Stimulated activated naive B cell treated with anti-CD40 and anti-IgM and Interleukin-4, amounts not matched to agents 10 μg/mL and 1 μg/mL and 100 μg/mL, for 72 hours (primary cell): ENCODE measurements at regions not wholly inside any gene's neighbourhood (a gene's known extent, or its start where the extent isn't known, plus 50 kb on each side); places are given as distances from the start of the nearest gene placed in this dataset.
"Not testable (repeated sequence)": the region's sequence is repeated elsewhere in the genome, so short reads cannot be mapped to it uniquely, and the experiment has no call there.

Experiments used
- ATAC-seq, 2 donors: fragments of 150-1000 bp; cut with Tn5 transposase; replicated peaks; 2 replicates each; pipeline ENCODE4 v1.10.0; 2021; ENCODE audit warnings: moderate library complexity in 1 of 2
- DNase-seq: peaks from one replicate; pipeline ENCODE4 v3.0.0; 2021
- H3K27ac Mint-ChIP-seq: one replicate; pipeline ENCODE4 v1.8.0; 2022; ENCODE audit warnings: mild to moderate bottlenecking, mixed read lengths
- H3K27me3 Mint-ChIP-seq, 2 donors: one replicate each; pipeline ENCODE4 v1.8.0; 2022; ENCODE audit warnings: mixed read lengths in 2 of 2
- H3K36me3 Mint-ChIP-seq, 2 donors: one replicate each; pipeline ENCODE4 v1.8.0; 2022; ENCODE audit warnings: mixed read lengths in 2 of 2, mild to moderate bottlenecking in 1 of 2
- H3K4me1 Mint-ChIP-seq, 2 donors: one replicate each; pipeline ENCODE4 v1.8.0; 2022; ENCODE audit warnings: mixed read lengths in 2 of 2, mild to moderate bottlenecking in 1 of 2
- H3K4me3 Mint-ChIP-seq, 2 donors: one replicate each; pipeline ENCODE4 v1.8.0; 2022; ENCODE audit warnings: mild to moderate bottlenecking in 2 of 2, mixed read lengths in 2 of 2, moderate library complexity in 1 of 2
- H3K9me3 Mint-ChIP-seq, 2 donors: one replicate each; pipeline ENCODE4 v1.8.0; 2022; ENCODE audit warnings: mixed read lengths in 2 of 2, mild to moderate bottlenecking in 1 of 2

- H3K4me3 Mint-ChIP-seq = no peak overlapping the region
- H3K27ac Mint-ChIP-seq = no peak overlapping the region
- ATAC-seq (no peak), DNase-seq (no peak)
- H3K9me3 Mint-ChIP-seq = peaks cover 0 to 5% of the 10 kb centered on the region in 2 donors
- H3K36me3 Mint-ChIP-seq = no peaks in the 10 kb centered on the region
- H3K4me1 Mint-ChIP-seq = peaks cover 9 to 16% of the 10 kb centered on the region in 2 donors
- no peaks in the 10 kb centered on the region for H3K27me3 Mint-ChIP-seq
Measured at GRCh38 chr4:128676095-128676494, 133.4 kb upstream of the JADE1 start.

GRCh38 chr4:128675083-128675482 is 134.4 kb upstream of the JADE1 start:
- Mint-ChIP-seq H3K27ac (peak overlapping the region; percentile 60), H3K4me3 (no peak overlapping the region)
- peak; percentile 92 to 94 for ATAC-seq

DNA sequence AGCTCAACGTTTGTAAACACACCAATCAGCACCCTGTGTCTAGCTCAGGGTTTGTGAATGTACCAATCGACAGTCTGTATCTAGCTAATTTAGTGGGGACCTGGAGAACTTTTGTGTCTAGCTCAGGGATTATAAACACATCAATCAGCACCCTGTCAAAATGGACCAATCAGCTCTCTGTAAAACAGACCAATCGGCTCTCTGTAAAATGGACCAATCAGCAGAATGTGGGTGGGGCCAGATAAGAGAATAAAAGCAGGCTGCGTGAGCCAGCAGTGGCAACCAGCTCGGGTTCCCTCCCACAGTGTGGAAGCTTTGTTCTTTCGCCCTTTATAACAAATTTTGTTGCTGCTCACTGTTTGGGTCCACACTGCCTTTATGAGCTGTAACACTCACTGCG is 136.3 kb upstream of the JADE1 start:
- H3K36me3 Mint-ChIP-seq, H3K27ac Mint-ChIP-seq, H3K27me3 Mint-ChIP-seq, H3K4me3 Mint-ChIP-seq, H3K9me3 Mint-ChIP-seq, ATAC-seq, DNase-seq: not testable (repeated sequence)
- peaks cover 9 to 16% of the 10 kb centered on the region in 2 donors for H3K4me1 Mint-ChIP-seq

More at GRCh38 chr4:128675083-128675482, 134.4 kb upstream of the JADE1 start:
- Mint-ChIP-seq H3K4me1 (peaks cover 9 to 16% of the 10 kb centered on the region in 2 donors), H3K27me3 (no peaks in the 10 kb centered on the region), H3K9me3 (peaks cover 0 to 5% of the 10 kb centered on the region in 2 donors), H3K36me3 (no peaks in the 10 kb centered on the region)
- DNase-seq = no peak

GRCh38 chr4:128672596-128672995 is 136.9 kb upstream of the JADE1 start:
- not testable (repeated sequence) for H3K27me3 Mint-ChIP-seq, H3K4me3 Mint-ChIP-seq, H3K36me3 Mint-ChIP-seq, DNase-seq, ATAC-seq, H3K27ac Mint-ChIP-seq, H3K9me3 Mint-ChIP-seq
- peaks cover 9 to 16% of the 10 kb centered on the region in 2 donors for H3K4me1 Mint-ChIP-seq

DNA sequence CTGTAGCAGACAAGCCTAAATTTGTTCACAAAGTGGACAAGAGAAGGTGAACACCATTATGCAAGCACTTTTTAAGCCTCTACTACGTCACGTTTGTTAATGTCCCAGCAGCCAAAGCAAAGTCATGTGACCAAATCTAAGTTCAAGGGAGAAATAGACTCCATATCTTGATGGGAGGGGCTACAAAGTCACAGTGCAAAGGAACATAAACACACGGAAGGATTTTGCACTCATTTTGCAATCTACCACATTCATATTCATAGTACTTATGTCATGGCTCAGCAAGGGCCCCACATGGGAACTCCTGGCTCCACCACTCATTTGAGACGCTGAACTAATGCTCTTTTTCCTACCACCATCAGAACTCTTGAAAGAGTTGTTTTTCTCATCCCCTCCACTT is 139.0 kb upstream of the JADE1 start:
- H3K27me3 Mint-ChIP-seq = no peaks in the 10 kb centered on the region

GRCh38 chr4:128668566-128668965 is 140.9 kb upstream of the JADE1 start:
- Mint-ChIP-seq H3K36me3 (no peaks in the 10 kb centered on the region), H3K4me1 (no peaks in the 10 kb centered on the region), H3K4me3 (no peak overlapping the region), H3K27me3 (no peaks in the 10 kb centered on the region), H3K27ac (no peak overlapping the region), H3K9me3 (peaks cover 0 to 5% of the 10 kb centered on the region in 2 donors)
- ATAC-seq (no peak), DNase-seq (no peak)

More for the DNA sequence above, 139.0 kb upstream of the JADE1 start:
- Mint-ChIP-seq H3K36me3 (no peaks in the 10 kb centered on the region), H3K4me1 (peaks cover 5 to 10% of the 10 kb centered on the region in 2 donors), H3K27ac (no peak overlapping the region), H3K4me3 (no peak overlapping the region), H3K9me3 (peaks cover 0 to 5% of the 10 kb centered on the region in 2 donors)
- ATAC-seq = no peak
- DNase-seq = no peak

- ATAC-seq = no peak
- DNase-seq = no peak
- H3K27ac Mint-ChIP-seq = no peak overlapping the region
- no peaks in the 10 kb centered on the region for H3K9me3 Mint-ChIP-seq
- no peaks in the 10 kb centered on the region for H3K27me3 Mint-ChIP-seq
- peaks cover 0 to 6% of the 10 kb centered on the region in 2 donors for H3K4me1 Mint-ChIP-seq
- no peaks in the 10 kb centered on the region for H3K36me3 Mint-ChIP-seq
- no peak overlapping the region for H3K4me3 Mint-ChIP-seq
Measured at GRCh38 chr4:128665514-128665913, 144.0 kb upstream of the JADE1 start.

- DNase-seq (no peak), ATAC-seq (peak; percentile 34 to 72)
- Mint-ChIP-seq H3K27me3 (no peaks in the 10 kb centered on the region), H3K9me3 (no peaks in the 10 kb centered on the region), H3K4me1 (peaks cover 5 to 8% of the 10 kb centered on the region in 2 donors), H3K4me3 (no peak overlapping the region), H3K27ac (no peak overlapping the region), H3K36me3 (no peaks in the 10 kb centered on the region)
Measured at GRCh38 chr4:128663325-128663724, 146.2 kb upstream of the JADE1 start.

GRCh38 chr4:128661479-128661878 is 148.0 kb upstream of the JADE1 start:
- H3K9me3 Mint-ChIP-seq = no peaks in the 10 kb centered on the region
- peaks cover 10 to 15% of the 10 kb centered on the region in 2 donors for H3K4me1 Mint-ChIP-seq
- H3K36me3 Mint-ChIP-seq = no peaks in the 10 kb centered on the region
- ATAC-seq = no peak
- H3K27me3 Mint-ChIP-seq = no peaks in the 10 kb centered on the region
- H3K27ac Mint-ChIP-seq = no peak overlapping the region
- DNase-seq = no peak
- no peak overlapping the region for H3K4me3 Mint-ChIP-seq

DNA sequence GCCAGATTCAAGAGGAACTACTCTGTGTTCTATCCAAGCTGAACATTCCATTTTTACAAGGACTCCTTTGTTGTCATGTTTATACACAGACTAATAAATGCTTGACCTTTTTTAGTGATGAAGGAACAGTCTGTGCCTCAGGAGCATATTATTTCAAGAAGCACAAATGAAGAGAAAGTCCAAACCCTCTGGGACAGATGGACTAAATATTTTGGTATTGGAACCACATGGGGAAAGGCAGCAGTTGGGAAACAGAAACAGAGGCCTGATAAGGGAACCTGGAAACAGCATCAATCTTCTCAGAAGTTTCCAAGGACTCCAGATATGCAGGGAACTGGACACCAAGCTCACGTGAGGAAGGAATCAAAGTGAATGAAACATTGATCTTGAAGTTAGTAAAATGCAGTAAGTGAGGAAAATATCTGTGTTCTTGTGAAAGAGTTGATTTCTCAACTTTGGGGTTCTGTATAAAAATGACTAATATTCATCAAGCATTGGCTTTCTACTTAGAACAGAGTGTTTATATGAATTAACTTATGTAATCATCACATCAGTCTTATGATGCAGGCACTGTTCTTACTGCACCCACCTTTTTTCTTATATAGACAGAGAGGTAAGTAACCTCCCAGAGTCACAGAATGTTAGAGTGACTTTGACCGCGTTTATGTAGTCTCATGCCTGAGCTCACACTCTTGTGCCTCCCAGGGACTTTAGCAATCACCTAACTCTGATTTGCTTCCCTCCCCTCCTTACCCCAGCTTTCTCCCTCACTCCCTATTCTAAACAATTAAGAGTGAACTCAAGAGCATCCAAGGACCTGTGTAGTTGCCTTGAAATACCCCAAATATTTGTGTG is 148.9 kb upstream of the JADE1 start:
- ATAC-seq (no peak), DNase-seq (no peak)
- Mint-ChIP-seq H3K9me3 (no peaks in the 10 kb centered on the region), H3K27me3 (no peaks in the 10 kb centered on the region), H3K27ac (no peak overlapping the region), H3K36me3 (no peaks in the 10 kb centered on the region), H3K4me1 (peaks cover 10 to 15% of the 10 kb centered on the region in 2 donors), H3K4me3 (no peak overlapping the region)

DNA sequence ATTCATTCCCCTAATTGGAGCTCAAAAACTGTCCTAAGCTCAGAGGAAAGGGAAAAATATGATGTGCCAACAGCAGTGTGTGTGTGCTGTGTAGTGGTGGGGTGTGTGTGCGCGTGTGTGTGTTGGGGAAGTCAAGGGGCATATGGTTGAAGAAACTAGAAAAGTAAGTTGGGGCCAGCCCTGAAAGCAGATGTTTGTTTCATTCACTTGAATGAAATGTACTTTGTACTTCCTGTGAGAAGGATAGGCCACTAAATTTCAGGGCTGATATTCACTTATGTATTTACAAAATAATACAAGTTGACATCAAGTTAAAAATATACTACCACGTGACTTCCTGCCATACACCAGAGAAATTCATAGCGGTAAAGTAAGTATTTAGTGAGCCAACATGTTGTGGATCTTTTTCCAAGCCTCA is 151.3 kb upstream of the JADE1 start:
- no peak overlapping the region for H3K4me3 Mint-ChIP-seq
- H3K27ac Mint-ChIP-seq = peak overlapping the region; percentile 52
- H3K27me3 Mint-ChIP-seq = no peaks in the 10 kb centered on the region
- no peak for DNase-seq
- H3K9me3 Mint-ChIP-seq = peaks cover 0 to 2% of the 10 kb centered on the region in 2 donors
- H3K36me3 Mint-ChIP-seq = no peaks in the 10 kb centered on the region
- peaks cover 10 to 12% of the 10 kb centered on the region in 2 donors for H3K4me1 Mint-ChIP-seq
- ATAC-seq = no peak

GRCh38 chr4:128657638-128658037 is 151.9 kb upstream of the JADE1 start:
- no peak for DNase-seq
- Mint-ChIP-seq H3K36me3 (no peaks in the 10 kb centered on the region), H3K9me3 (peaks cover 0 to 2% of the 10 kb centered on the region in 2 donors), H3K27ac (no peak overlapping the region), H3K4me3 (no peak overlapping the region), H3K27me3 (no peaks in the 10 kb centered on the region), H3K4me1 (peaks cover 9 to 10% of the 10 kb centered on the region in 2 donors)
- no peak for ATAC-seq

DNA sequence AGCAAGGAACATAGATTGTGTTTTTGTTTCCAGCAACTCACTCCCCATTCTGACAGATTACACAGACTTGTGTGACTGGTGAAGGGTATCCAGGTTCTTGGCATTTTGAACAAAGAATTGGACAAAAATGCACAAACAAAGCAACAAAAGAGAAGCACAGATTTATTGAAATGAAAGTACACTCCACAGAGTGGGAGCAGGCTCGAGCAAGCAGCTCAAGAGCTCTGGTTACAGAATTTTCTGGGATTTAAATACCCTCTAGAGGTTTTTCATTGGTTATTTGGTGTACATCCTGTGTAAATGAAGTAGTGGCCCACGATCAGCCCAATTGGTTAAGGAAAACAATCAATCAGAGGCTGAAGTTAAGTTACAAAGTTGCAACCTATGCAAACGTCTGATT is 155.0 kb upstream of the JADE1 start:
- Mint-ChIP-seq H3K36me3 (no peaks in the 10 kb centered on the region), H3K4me1 (peaks cover 9% of the 10 kb centered on the region in 2 donors), H3K27ac (no peak overlapping the region), H3K4me3 (no peak overlapping the region), H3K9me3 (peaks cover 0 to 2% of the 10 kb centered on the region in 2 donors), H3K27me3 (peaks cover 0 to 3% of the 10 kb centered on the region in 2 donors)
- no peak for DNase-seq
- no peak for ATAC-seq

- Mint-ChIP-seq H3K4me3 (no peak overlapping the region), H3K36me3 (no peaks in the 10 kb centered on the region), H3K4me1 (peaks cover 8 to 9% of the 10 kb centered on the region in 2 donors), H3K9me3 (peaks cover 0 to 2% of the 10 kb centered on the region in 2 donors), H3K27ac (no peak overlapping the region), H3K27me3 (peaks cover 0 to 3% of the 10 kb centered on the region in 2 donors)
- DNase-seq = no peak
- no peak for ATAC-seq
Measured at GRCh38 chr4:128653527-128654444, 155.7 kb upstream of the JADE1 start.
